HEK293T (cell line): ENCODE measurements at regions not wholly inside any gene's neighbourhood (a gene's known extent, or its start where the extent isn't known, plus 50 kb on each side); places are given as distances from the start of the nearest gene placed in this dataset.

Experiments used
- ARNT ChIP-seq: fragments of 450-650 bp; IDR thresholded peaks from 2 replicates; pipeline ENCODE4 v1.6.1; 2017; ENCODE audit warnings: mild to moderate bottlenecking
- NFRKB ChIP-seq: fragments of 450-650 bp; IDR thresholded peaks from 2 replicates; pipeline ENCODE4 v1.6.1; 2016; ENCODE audit warnings: mild to moderate bottlenecking, moderate library complexity
- SUZ12 ChIP-seq: fragments of 450-650 bp; IDR thresholded peaks from 2 replicates; pipeline ENCODE4 v1.6.1; 2016; ENCODE audit warnings: mild to moderate bottlenecking

DNA sequence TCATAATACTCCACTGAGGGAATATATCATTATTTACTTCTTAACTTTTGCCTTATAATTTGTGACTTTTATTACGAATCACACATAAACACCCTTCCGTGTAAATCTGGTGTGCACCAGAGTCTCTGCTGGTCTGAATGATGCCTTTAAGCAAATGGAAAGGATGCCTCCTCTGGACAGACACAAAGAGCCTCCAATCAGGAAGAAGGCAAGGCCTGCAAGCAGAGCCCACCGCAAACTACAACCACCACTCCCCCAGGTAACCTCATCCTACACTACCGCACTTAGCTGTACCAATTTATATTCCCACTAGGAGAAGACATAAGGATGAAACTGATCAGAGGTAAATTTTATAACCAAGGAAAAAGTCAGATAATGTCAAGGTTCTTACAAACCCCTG, 137.6 kb downstream of the KLF12 start:
- TF ChIP-seq SUZ12 (no peak), ARNT (no peak), NFRKB (no peak)
